Endodermal cell (in vitro differentiated cells): ENCODE measurements at regions not wholly inside any gene's neighbourhood (a gene's known extent, or its start where the extent isn't known, plus 50 kb on each side); places are given as distances from the start of the nearest gene placed in this dataset.

Experiments used
- DNase-seq: peaks from one replicate; pipeline ENCODE4 v3.0.0-alpha.2; 2017
- H3K27ac ChIP-seq: 2 replicates; pipeline ENCODE4 v1.5.1; 2013; ENCODE audit warnings: mild to moderate bottlenecking, low read depth, low read length, moderate library complexity
- H3K27me3 ChIP-seq: 2 replicates; pipeline ENCODE4 v1.6.1; 2013; ENCODE audit warnings: mild to moderate bottlenecking, low read length, moderate library complexity; ENCODE audit not compliant: insufficient read depth, control insufficient read depth, poor library complexity, severe bottlenecking
- H3K36me3 ChIP-seq: 2 replicates; pipeline ENCODE4 v1.7.0; 2013; ENCODE audit warnings: mild to moderate bottlenecking, low read length, moderate library complexity; ENCODE audit not compliant: control insufficient read depth, insufficient read depth
- H3K4me1 ChIP-seq: one replicate; pipeline ENCODE4 v1.7.0; 2013; ENCODE audit warnings: low read length; ENCODE audit not compliant: control insufficient read depth, insufficient read depth
- H3K4me3 ChIP-seq: 2 replicates; pipeline ENCODE4 v1.5.1; 2013; ENCODE audit warnings: mild to moderate bottlenecking, low read length, moderate library complexity
- H3K9ac ChIP-seq: 2 replicates; pipeline ENCODE4 v1.6.1; 2013; ENCODE audit warnings: mild to moderate bottlenecking, low read length, moderate library complexity; ENCODE audit not compliant: poor library complexity, severe bottlenecking; ENCODE audit errors: extremely low read depth
- H3K9me3 ChIP-seq: 2 replicates; pipeline ENCODE4 v1.6.1; 2013; ENCODE audit warnings: mild to moderate bottlenecking, low read length, moderate library complexity; ENCODE audit not compliant: control insufficient read depth
- H3K27ac Mint-ChIP-seq: 2 replicates; pipeline ENCODE4 v1.8.0; 2020; ENCODE audit warnings: mixed read lengths
- H3K27me3 Mint-ChIP-seq: 2 replicates; pipeline ENCODE4 v1.8.0; 2021; ENCODE audit warnings: mild to moderate bottlenecking, mixed read lengths; ENCODE audit not compliant: insufficient read depth
- H3K36me3 Mint-ChIP-seq: 2 replicates; pipeline ENCODE4 v1.8.0; 2020; ENCODE audit warnings: low read depth, mixed read lengths
- H3K4me1 Mint-ChIP-seq: 2 replicates; pipeline ENCODE4 v1.8.0; 2020; ENCODE audit warnings: mixed read lengths
- H3K4me3 Mint-ChIP-seq: 2 replicates; pipeline ENCODE4 v1.8.0; 2020; ENCODE audit warnings: mild to moderate bottlenecking, moderate library complexity, mixed read lengths
- H3K9me3 Mint-ChIP-seq: 2 replicates; pipeline ENCODE4 v1.8.0; 2020; ENCODE audit warnings: mild to moderate bottlenecking, mixed read lengths
- WGBS, 2 experiments: methylation state at CpG; one replicate each; pipeline versions ENCODE4 v1.1.5 to v1.1.7; 2013; ENCODE audit warnings: missing lambda C conversion rate in 2 of 2, mixed read lengths in 1 of 2; ENCODE audit not compliant: insufficient coverage in 1 of 2, insufficient read length in 1 of 2; 5-methylcytosine and 5-hydroxymethylcytosine counted together
- TF ChIP-seq, protein P1 (sequence below): fragments of 200-600 bp; sonication (generic); conservative IDR thresholded peaks from 2 replicates; pipeline ENCODE4 v1.5.0; 2021; ENCODE audit warnings: antibody characterized with exemption, mild to moderate bottlenecking

DNA sequence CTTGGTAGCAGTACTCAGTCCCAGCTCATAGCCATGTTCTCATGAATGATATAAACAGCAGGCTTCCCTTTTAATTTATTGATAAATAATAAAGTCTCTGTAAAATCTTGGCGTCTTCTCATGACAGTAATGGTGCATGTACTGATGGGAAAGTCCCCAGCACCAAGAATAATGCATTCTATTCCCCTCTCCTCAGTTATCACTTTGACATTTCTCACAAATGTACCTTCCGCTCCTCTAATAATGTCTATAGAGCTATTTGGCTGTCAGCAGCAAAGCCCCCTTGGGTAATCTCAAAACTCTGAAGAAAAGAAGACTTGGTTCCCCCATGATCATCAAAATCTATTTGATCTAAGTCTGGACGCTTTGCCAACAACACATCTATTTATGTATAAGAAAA is 185.0 kb upstream of the SPTLC3 start:
- H3K9me3 Mint-ChIP-seq: no peaks in the 10 kb centered on the region
- Histone ChIP-seq H3K27me3 (no peaks in the 10 kb centered on the region), H3K9ac (no peak overlapping the region), H3K27ac (no peak overlapping the region), H3K36me3 (no peaks in the 10 kb centered on the region), H3K9me3 (no peaks in the 10 kb centered on the region), H3K4me3 (no peak overlapping the region), H3K4me1 (no peaks in the 10 kb centered on the region)
- H3K27me3 Mint-ChIP-seq: no peaks in the 10 kb centered on the region
- no peaks in the 10 kb centered on the region for H3K36me3 Mint-ChIP-seq
- 89 to 100% methylated on average over 1 to 3 of the region's 3 CpGs for WGBS, 2 experiments
- no peak for DNase-seq
- H3K4me3 Mint-ChIP-seq: no peak overlapping the region
- TF ChIP-seq, protein P1, sequence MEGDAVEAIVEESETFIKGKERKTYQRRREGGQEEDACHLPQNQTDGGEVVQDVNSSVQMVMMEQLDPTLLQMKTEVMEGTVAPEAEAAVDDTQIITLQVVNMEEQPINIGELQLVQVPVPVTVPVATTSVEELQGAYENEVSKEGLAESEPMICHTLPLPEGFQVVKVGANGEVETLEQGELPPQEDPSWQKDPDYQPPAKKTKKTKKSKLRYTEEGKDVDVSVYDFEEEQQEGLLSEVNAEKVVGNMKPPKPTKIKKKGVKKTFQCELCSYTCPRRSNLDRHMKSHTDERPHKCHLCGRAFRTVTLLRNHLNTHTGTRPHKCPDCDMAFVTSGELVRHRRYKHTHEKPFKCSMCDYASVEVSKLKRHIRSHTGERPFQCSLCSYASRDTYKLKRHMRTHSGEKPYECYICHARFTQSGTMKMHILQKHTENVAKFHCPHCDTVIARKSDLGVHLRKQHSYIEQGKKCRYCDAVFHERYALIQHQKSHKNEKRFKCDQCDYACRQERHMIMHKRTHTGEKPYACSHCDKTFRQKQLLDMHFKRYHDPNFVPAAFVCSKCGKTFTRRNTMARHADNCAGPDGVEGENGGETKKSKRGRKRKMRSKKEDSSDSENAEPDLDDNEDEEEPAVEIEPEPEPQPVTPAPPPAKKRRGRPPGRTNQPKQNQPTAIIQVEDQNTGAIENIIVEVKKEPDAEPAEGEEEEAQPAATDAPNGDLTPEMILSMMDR: no peak
- peaks cover 10% of the 10 kb centered on the region for H3K4me1 Mint-ChIP-seq
- H3K27ac Mint-ChIP-seq: no peak overlapping the region

DNA sequence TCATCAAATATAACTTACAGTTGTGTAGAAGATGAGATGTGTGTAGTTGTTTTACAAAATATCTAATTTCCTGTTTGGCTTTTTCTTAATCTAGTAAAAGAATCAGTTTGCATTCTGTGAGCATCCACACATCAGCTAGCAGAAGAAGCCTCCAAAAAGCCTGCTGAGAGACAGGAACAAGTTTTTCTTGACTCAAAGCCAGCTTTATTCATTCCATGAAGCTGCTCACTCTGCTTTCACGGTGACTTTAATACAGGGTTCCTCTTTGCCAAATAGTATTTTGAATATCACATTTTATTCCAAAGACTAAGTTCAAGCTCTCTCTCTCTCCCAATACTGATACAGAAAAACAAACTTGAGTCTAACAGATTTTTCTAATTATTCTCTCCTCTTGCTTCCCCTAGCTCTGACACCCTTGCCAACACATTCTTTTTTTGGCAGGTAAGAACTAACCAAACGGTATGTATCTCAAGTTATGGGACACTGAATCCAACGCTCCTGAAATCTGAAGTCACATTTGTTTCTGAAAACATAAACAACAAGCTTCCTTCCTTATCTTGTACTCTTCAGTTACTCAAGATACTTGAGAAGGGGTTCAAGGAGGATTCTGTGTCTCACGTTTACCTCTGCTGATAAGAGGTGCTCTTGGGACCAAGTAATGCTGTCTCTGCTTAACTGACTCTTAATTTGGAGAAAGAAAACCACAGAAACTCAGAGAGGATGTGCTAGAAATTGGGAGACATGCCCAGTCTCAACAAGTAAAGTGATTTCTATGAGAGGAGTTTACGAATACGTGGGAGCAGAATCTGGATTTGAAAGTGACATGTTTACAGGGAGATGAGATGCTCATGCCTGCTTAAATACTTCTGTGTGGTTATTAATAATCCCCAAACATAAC is 184.2 kb upstream of the SPTLC3 start:
- no peaks in the 10 kb centered on the region for H3K36me3 ChIP-seq
- H3K9me3 Mint-ChIP-seq: no peaks in the 10 kb centered on the region

DNA sequence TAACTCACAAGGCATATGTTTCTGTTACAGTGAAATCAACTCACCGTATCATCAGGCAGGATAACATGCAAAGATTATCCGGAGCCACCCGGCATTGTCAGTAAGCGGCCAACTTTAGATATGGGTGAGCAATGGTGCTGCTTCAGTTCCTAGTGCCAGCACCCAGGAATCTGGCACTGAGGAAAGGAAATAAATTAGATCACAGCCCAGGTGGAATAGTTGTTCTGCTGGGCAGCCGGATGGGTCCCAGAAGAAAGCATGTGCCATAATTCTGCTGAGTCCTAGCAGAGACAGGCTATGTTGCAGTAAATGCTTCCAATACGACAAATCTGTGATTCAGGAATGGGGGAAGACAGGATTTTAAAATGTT is 183.6 kb upstream of the SPTLC3 start:
- Histone ChIP-seq H3K4me1 (no peaks in the 10 kb centered on the region), H3K4me3 (no peak overlapping the region), H3K9ac (no peak overlapping the region), H3K36me3 (no peaks in the 10 kb centered on the region), H3K27ac (no peak overlapping the region), H3K9me3 (no peaks in the 10 kb centered on the region), H3K27me3 (no peaks in the 10 kb centered on the region)
- TF ChIP-seq, protein P1: no peak
- H3K27me3 Mint-ChIP-seq: no peaks in the 10 kb centered on the region
- WGBS, 2 experiments: 92 to 97% methylated on average over 4 to 6 of the region's 6 CpGs
- no peak overlapping the region for H3K27ac Mint-ChIP-seq
- DNase-seq: no peak
- H3K9me3 Mint-ChIP-seq: no peaks in the 10 kb centered on the region
- peaks cover 10% of the 10 kb centered on the region for H3K4me1 Mint-ChIP-seq
- no peaks in the 10 kb centered on the region for H3K36me3 Mint-ChIP-seq
- H3K4me3 Mint-ChIP-seq: no peak overlapping the region

More for the DNA sequence above, 184.2 kb upstream of the SPTLC3 start:
- TF ChIP-seq, protein P1: no peak
- Histone ChIP-seq H3K9ac (no peak overlapping the region), H3K9me3 (no peaks in the 10 kb centered on the region), H3K27ac (no peak overlapping the region), H3K27me3 (no peaks in the 10 kb centered on the region), H3K4me3 (no peak overlapping the region), H3K4me1 (no peaks in the 10 kb centered on the region)
- Mint-ChIP-seq H3K4me3 (no peak overlapping the region), H3K4me1 (peaks cover 10% of the 10 kb centered on the region), H3K36me3 (no peaks in the 10 kb centered on the region), H3K27ac (no peak overlapping the region), H3K27me3 (no peaks in the 10 kb centered on the region)
- no peak for DNase-seq
- 78% methylated on average over 4 to 6 of the region's 6 CpGs for WGBS, 2 experiments
